ENCODE measurements at regions not wholly inside any gene's neighbourhood (a gene's known extent, or its start where the extent isn't known, plus 50 kb on each side); places are given as distances from the start of the nearest gene placed in this dataset.

DNA sequence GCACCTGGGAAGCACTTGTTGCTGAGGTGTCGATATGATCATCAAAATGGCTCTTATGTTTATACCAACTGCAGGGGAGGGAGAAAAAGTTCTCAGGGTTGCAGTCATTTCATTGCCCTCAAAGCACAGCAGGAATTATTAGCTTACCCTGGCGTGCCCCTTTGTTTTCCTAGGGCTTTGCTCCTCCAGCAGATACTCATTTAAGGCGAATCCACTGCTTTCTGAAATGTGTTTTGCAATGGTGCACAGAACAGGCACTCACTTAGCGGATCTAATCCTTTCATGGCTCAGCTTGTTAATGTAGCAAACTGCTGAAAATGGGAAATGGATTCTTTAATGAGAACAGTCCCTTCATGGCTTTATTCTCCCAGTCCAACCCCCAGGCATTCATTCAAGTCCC is 76.7 kb downstream of the NKX2-1 start:
- Histone ChIP-seq H3K4me1 (no peaks in the 10 kb centered on the region), H3K36me3 (no peaks in the 10 kb centered on the region), H3K27me3 (peaks cover 0 to 33% (median 0%) of the 10 kb centered on the region in 3 donors), H3K27ac (no peak overlapping the region), H3K9me3 (no peaks in the 10 kb centered on the region), H3K4me3 (no peak overlapping the region)
- intact Hi-C loops (cut with DNase I; ENCODE audit: low total_unique reads), result no loop called here
- WGBS, 5 donors, result 39 to 60% (median 49%) methylated on average over 4 of the region's 4 CpGs
- TF ChIP-seq POLR2A (IDR thresholded peaks at IDR 0.05) (no peak), EP300 (IDR thresholded peaks at IDR 0.05) (no peak), POLR2AphosphoS5 (IDR thresholded peaks at IDR 0.05) (no peak)
- TF ChIP-seq, protein P1, sequence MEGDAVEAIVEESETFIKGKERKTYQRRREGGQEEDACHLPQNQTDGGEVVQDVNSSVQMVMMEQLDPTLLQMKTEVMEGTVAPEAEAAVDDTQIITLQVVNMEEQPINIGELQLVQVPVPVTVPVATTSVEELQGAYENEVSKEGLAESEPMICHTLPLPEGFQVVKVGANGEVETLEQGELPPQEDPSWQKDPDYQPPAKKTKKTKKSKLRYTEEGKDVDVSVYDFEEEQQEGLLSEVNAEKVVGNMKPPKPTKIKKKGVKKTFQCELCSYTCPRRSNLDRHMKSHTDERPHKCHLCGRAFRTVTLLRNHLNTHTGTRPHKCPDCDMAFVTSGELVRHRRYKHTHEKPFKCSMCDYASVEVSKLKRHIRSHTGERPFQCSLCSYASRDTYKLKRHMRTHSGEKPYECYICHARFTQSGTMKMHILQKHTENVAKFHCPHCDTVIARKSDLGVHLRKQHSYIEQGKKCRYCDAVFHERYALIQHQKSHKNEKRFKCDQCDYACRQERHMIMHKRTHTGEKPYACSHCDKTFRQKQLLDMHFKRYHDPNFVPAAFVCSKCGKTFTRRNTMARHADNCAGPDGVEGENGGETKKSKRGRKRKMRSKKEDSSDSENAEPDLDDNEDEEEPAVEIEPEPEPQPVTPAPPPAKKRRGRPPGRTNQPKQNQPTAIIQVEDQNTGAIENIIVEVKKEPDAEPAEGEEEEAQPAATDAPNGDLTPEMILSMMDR (IDR thresholded peaks at IDR 0.05), result no peak
- DNase-seq, result no peak

DNA sequence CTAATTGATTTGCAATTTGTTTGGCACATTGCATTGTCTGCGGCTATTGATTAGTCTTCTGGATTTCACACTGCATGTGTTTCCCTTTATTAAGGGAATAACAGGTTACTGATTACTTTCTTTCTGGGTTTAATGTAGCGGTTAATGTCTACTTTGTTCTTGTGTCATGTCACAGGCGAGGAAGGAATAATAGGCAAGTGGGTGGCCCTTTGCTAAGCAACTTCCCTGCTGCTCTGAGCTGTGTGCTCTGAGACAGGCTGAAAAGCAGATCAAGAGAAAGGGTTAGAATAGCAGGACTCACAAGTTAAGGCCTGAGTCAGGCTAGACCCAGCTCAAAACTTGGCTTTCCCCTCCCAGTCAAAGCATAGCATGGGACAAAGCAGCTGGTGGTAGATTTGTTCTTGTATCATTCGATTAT is 77.2 kb downstream of the NKX2-1 start:
- WGBS, 5 donors, result 52 to 75% (median 68%) methylated on average over 4 of the region's 4 CpGs
- peaks cover 0 to 36% (median 0%) of the 10 kb centered on the region in 3 donors for H3K27me3 ChIP-seq
- H3K27ac ChIP-seq, result no peak overlapping the region
- H3K4me1 ChIP-seq, result no peaks in the 10 kb centered on the region
- H3K36me3 ChIP-seq, result no peaks in the 10 kb centered on the region
- H3K4me3 ChIP-seq, result no peak overlapping the region
- DNase-seq, result no peak
- TF ChIP-seq EP300 (IDR thresholded peaks at IDR 0.05) (no peak), POLR2AphosphoS5 (IDR thresholded peaks at IDR 0.05) (no peak), POLR2A (IDR thresholded peaks at IDR 0.05) (no peak)
- TF ChIP-seq, protein P1 (IDR thresholded peaks at IDR 0.05), result no peak
- intact Hi-C loops (cut with DNase I; ENCODE audit: low total_unique reads), result no loop called here
- no peaks in the 10 kb centered on the region for H3K9me3 ChIP-seq

DNA sequence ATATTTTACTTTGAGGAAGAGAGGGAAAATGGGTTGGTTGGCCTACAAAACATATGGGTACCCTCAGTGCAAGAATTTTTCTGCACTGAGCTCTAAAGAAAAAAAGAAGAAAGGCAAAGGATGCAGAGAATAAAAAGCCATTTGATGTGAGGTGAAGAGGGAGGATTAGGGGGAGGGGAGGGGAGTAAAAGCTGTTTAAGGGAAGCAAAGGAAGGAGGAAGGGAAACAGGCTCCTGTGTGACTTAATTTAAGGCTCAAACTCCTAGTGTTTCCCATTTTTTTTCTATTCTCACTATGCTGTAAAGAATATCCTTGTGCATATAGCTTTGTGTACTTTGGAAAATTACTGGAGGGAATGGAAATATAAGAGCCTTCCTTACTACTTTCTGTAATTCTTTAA is 78.7 kb downstream of the NKX2-1 start:
- intact Hi-C loops (cut with DNase I; ENCODE audit: low total_unique reads), result no loop called here
- Histone ChIP-seq H3K4me3 (no peak overlapping the region), H3K27ac (no peak overlapping the region), H3K36me3 (no peaks in the 10 kb centered on the region), H3K27me3 (peaks cover 0 to 41% (median 0%) of the 10 kb centered on the region in 3 donors), H3K9me3 (no peaks in the 10 kb centered on the region), H3K4me1 (no peaks in the 10 kb centered on the region)
- no peak for TF ChIP-seq EP300 (IDR thresholded peaks at IDR 0.05)
- TF ChIP-seq POLR2AphosphoS5 (IDR thresholded peaks at IDR 0.05), result no peak
- TF ChIP-seq POLR2A (IDR thresholded peaks at IDR 0.05), result no peak
- TF ChIP-seq, protein P1 (IDR thresholded peaks at IDR 0.05), result no peak
- no peak for DNase-seq

DNA sequence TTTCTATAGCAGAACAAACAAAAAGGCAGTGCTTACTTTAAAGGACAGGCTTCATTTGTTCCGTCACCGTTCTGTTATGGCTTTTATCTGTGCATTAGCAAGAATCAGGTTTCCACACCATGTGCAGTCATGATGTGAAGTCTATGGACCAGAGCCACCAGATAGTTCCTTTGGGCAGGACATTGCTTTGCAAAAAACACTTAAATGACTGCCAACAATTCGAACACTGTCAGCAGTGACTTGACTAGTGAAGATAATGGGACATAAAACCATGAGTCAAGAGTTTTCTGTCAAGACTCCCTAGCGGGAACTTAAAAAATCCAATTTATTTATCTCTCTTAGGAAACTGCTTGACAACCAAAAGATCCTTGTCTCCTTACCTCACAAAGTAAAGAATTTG is 80.3 kb downstream of the NKX2-1 start:
- TF ChIP-seq, protein P1 (IDR thresholded peaks at IDR 0.05), result no peak
- no peak for TF ChIP-seq POLR2AphosphoS5 (IDR thresholded peaks at IDR 0.05)
- no peak for TF ChIP-seq POLR2A (IDR thresholded peaks at IDR 0.05)
- no peak for TF ChIP-seq EP300 (IDR thresholded peaks at IDR 0.05)
- 25 to 42% (median 39%) methylated on average over 4 of the region's 4 CpGs for WGBS, 5 donors
- Histone ChIP-seq H3K27me3 (peaks cover 0 to 41% (median 0%) of the 10 kb centered on the region in 3 donors), H3K4me1 (no peaks in the 10 kb centered on the region), H3K4me3 (no peak overlapping the region), H3K36me3 (no peaks in the 10 kb centered on the region), H3K9me3 (no peaks in the 10 kb centered on the region), H3K27ac (no peak overlapping the region)
- no peak for DNase-seq
- intact Hi-C loops (cut with DNase I; ENCODE audit: low total_unique reads), result no loop called here
